K562 (cell line): ENCODE measurements at regions not wholly inside any gene's neighbourhood (a gene's known extent, or its start where the extent isn't known, plus 50 kb on each side); places are given as distances from the start of the nearest gene placed in this dataset.

Experiments
- CREM ChIP-seq: IDR thresholded peaks from 2 replicates; pipeline ENCODE4 v1.6.1; 2014; ENCODE audit warnings: antibody characterized with exemption, low read depth
- DMBX1 ChIP-seq: fragments of 250-450 bp; sonication (Bioruptor Pico); IDR thresholded peaks from 2 replicates; pipeline ENCODE4 v1.8.0; 2022; ENCODE audit warnings: inconsistent platforms, mild to moderate bottlenecking, moderate library complexity, borderline replicate concordance
- ZBTB7A ChIP-seq: IDR thresholded peaks from 2 replicates; pipeline ENCODE4 v1.6.1; 2011; ENCODE audit warnings: low read depth, mild to moderate bottlenecking, low read length, moderate library complexity, borderline replicate concordance; ENCODE audit not compliant: control insufficient read depth
- ZNF586 ChIP-seq: fragments of 450-650 bp; formaldehyde crosslinking; conservative IDR thresholded peaks from 2 replicates; pipeline ENCODE4 v1.4.0; 2020; ENCODE audit warnings: mild to moderate bottlenecking, moderate library complexity
- ZNF592 ChIP-seq: fragments of 450-650 bp; IDR thresholded peaks from 2 replicates; pipeline ENCODE4 v1.6.1; 2017; ENCODE audit warnings: antibody characterized with exemption, mild to moderate bottlenecking

- TF ChIP-seq ZNF592 = no peak
- TF ChIP-seq ZNF586 = no peak
- TF ChIP-seq ZBTB7A = no peak
- TF ChIP-seq CREM = no peak
- TF ChIP-seq DMBX1 (CRISPR knock-in tag) = no peak
Measured at GRCh38 chr9:745761-746380, 95.6 kb upstream of the DMRT1 start (continued).
